Right atrium auricular region (tissue), 2 donors: ENCODE measurements at regions not wholly inside any gene's neighbourhood (a gene's known extent, or its start where the extent isn't known, plus 50 kb on each side); places are given as distances from the start of the nearest gene placed in this dataset.

Experiments used
- DNase-seq: peaks from one replicate; pipeline ENCODE4 v3.0.0-alpha.2; 2019; ENCODE audit warnings: low spot score
- H3K27ac ChIP-seq, 2 donors: fragments of 200-600 bp; sonication (generic); 1 replicate in 1 of 2; 2 replicates in 1 of 2; pipeline ENCODE4 v1.5.1; 2016 to 2019
- H3K27me3 ChIP-seq, 2 donors: fragments of 200-600 bp; sonication (generic); one replicate each; pipeline versions ENCODE4 v1.5.1 to v1.6.0; 2017 to 2019
- H3K36me3 ChIP-seq: fragments of 200-600 bp; sonication (generic); one replicate; pipeline ENCODE4 v1.5.1; 2016
- H3K4me1 ChIP-seq, 2 donors: fragments of 200-600 bp; sonication (generic); one replicate each; pipeline versions ENCODE4 v1.5.1 to v1.6.0; 2017 to 2019
- H3K4me3 ChIP-seq, 2 donors: fragments of 200-600 bp; sonication (generic); 1 replicate in 1 of 2; 2 replicates in 1 of 2; pipeline ENCODE4 v1.5.1; 2017 to 2019; ENCODE audit warnings: mild to moderate bottlenecking in 1 of 2, moderate library complexity in 1 of 2
- H3K9me3 ChIP-seq, 2 donors: fragments of 200-600 bp; sonication (generic); one replicate each; pipeline ENCODE4 v1.5.1; 2019
- CTCF ChIP-seq, 2 donors: fragments of 200-600 bp; sonication (generic); IDR thresholded peaks; one replicate each; pipeline ENCODE4 v1.5.1; 2019; ENCODE audit warnings: antibody characterized with exemption in 2 of 2

DNA sequence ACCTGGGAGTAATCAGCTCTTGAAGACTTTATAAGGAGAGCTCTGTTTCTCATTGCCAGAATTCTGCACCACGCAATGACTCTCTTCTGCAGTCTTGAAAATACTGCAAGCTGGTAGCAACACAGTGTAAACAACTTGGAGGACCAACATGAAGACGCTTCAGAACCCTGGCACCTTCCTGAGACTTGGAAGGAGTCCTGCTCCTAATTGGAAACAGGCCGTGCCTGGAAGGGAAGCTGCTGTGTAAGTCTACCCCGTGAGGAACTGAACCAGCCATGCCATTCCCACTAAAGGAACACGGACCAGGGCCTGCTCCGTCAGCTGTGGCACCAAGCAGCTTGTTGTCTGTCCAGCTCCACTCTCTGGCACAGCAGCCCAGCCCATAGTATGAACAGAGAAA lies 171.1 kb downstream of the PAX3 start:
- H3K4me1 ChIP-seq = no peaks in the 10 kb centered on the region
- H3K36me3 ChIP-seq = no peaks in the 10 kb centered on the region
- no peaks in the 10 kb centered on the region for H3K9me3 ChIP-seq
- no peak for DNase-seq
- H3K27me3 ChIP-seq = no peaks in the 10 kb centered on the region
- H3K4me3 ChIP-seq = no peak overlapping the region
- no peak overlapping the region for H3K27ac ChIP-seq
- no peak for TF ChIP-seq CTCF (IDR thresholded peaks at IDR 0.05)

DNA sequence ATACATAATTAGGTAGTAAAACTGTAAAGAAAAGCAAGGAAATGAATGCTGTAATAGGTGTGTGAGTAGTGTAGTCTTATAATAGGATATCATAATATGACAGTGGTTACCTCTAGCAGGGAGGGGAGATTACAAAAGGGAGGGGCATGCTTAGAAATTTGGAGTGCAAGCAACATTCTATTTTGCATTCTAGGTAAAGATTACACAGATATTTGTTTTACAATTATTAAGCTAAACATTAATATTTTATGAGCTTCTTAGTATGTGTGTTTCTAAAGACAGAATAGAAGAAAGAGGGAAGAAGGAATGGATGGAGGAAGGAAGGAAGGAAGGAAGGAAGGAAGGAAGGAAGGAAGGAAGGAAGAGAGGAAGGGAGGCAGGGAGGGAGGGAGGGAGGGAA lies 177.9 kb downstream of the PAX3 start:
- Histone ChIP-seq H3K27me3 (no peaks in the 10 kb centered on the region), H3K4me3 (no peak overlapping the region), H3K36me3 (no peaks in the 10 kb centered on the region), H3K4me1 (no peaks in the 10 kb centered on the region), H3K9me3 (no peaks in the 10 kb centered on the region), H3K27ac (no peak overlapping the region)
- no peak for TF ChIP-seq CTCF (IDR thresholded peaks at IDR 0.05)
- no peak for DNase-seq

- H3K27ac ChIP-seq = no peak overlapping the region
- no peak for DNase-seq
- H3K27me3 ChIP-seq = no peaks in the 10 kb centered on the region
- H3K9me3 ChIP-seq = no peaks in the 10 kb centered on the region
- H3K36me3 ChIP-seq = no peaks in the 10 kb centered on the region
- TF ChIP-seq CTCF (IDR thresholded peaks at IDR 0.05) = no peak
- no peak overlapping the region for H3K4me3 ChIP-seq
- no peaks in the 10 kb centered on the region for H3K4me1 ChIP-seq
These were observed 183.5 kb downstream of the PAX3 start for GRCh38 chr2:222115296-222115695.

GRCh38 chr2:222108957-222109585 lies 189.7 kb downstream of the PAX3 start:
- no peaks in the 10 kb centered on the region for H3K9me3 ChIP-seq
- no peak overlapping the region for H3K27ac ChIP-seq
- TF ChIP-seq CTCF (IDR thresholded peaks at IDR 0.05) = no peak
- H3K4me3 ChIP-seq = no peak overlapping the region
- H3K27me3 ChIP-seq = no peaks in the 10 kb centered on the region
- no peaks in the 10 kb centered on the region for H3K4me1 ChIP-seq
- no peak for DNase-seq
- no peaks in the 10 kb centered on the region for H3K36me3 ChIP-seq

- no peaks in the 10 kb centered on the region for H3K36me3 ChIP-seq
- no peak overlapping the region for H3K4me3 ChIP-seq
- no peaks in the 10 kb centered on the region for H3K9me3 ChIP-seq
- no peaks in the 10 kb centered on the region for H3K4me1 ChIP-seq
- no peak for DNase-seq
- TF ChIP-seq CTCF (IDR thresholded peaks at IDR 0.05) = no peak
- H3K27me3 ChIP-seq = no peaks in the 10 kb centered on the region
- H3K27ac ChIP-seq = no peak overlapping the region
These were observed 190.3 kb downstream of the PAX3 start for GRCh38 chr2:222108497-222108896.

- no peak overlapping the region for H3K27ac ChIP-seq
- no peaks in the 10 kb centered on the region for H3K9me3 ChIP-seq
- no peaks in the 10 kb centered on the region for H3K27me3 ChIP-seq
- no peak for TF ChIP-seq CTCF (IDR thresholded peaks at IDR 0.05)
- DNase-seq = no peak
- H3K4me3 ChIP-seq = no peak overlapping the region
- H3K36me3 ChIP-seq = no peaks in the 10 kb centered on the region
- no peaks in the 10 kb centered on the region for H3K4me1 ChIP-seq
These were observed 193.8 kb downstream of the PAX3 start for GRCh38 chr2:222105046-222105445.
